SU-DHL-6 (cell line): ENCODE measurements at regions not wholly inside any gene's neighbourhood (a gene's known extent, or its start where the extent isn't known, plus 50 kb on each side); places are given as distances from the start of the nearest gene placed in this dataset.

ENCODE experiments used
- H2AFZ ChIP-seq: fragments of 200-600 bp; sonication (generic); 2 replicates; pipeline ENCODE4 v1.6.1; 2014; ENCODE audit warnings: low read depth, mild to moderate bottlenecking, moderate library complexity, mixed read lengths, antibody characterized with exemption, low read length; ENCODE audit not compliant: severe bottlenecking
- H3F3A ChIP-seq: fragments of 200-600 bp; shearing (Covaris generic); 2 replicates; pipeline ENCODE4 v1.6.0; 2016; ENCODE audit warnings: antibody characterized with exemption, mild to moderate bottlenecking; ENCODE audit not compliant: insufficient read depth
- H3K27ac ChIP-seq: fragments of 200-600 bp; sonication (generic); 2 replicates; pipeline ENCODE4 v1.5.1; 2016; ENCODE audit warnings: low read depth, mild to moderate bottlenecking, low read length, moderate library complexity, mixed read lengths
- H3K27me3 ChIP-seq: fragments of 200-600 bp; sonication (generic), shearing (Covaris generic); 2 replicates; pipeline ENCODE4 v1.6.0; 2014; ENCODE audit warnings: mild to moderate bottlenecking, low read length
- H3K36me3 ChIP-seq: fragments of 200-600 bp; sonication (generic); 2 replicates; pipeline ENCODE4 v1.6.1; 2014; ENCODE audit warnings: mild to moderate bottlenecking, low read length, mixed read lengths
- H3K4me2 ChIP-seq: fragments of 300-600, 200-600 bp; shearing (Covaris generic), sonication (generic); 2 replicates; pipeline ENCODE4 v1.6.0; 2014; ENCODE audit warnings: low read length, low read depth, mild to moderate bottlenecking; ENCODE audit not compliant: poor library complexity, severe bottlenecking
- H3K4me3 ChIP-seq: fragments of 200-600 bp; sonication (generic); 2 replicates; pipeline ENCODE4 v1.5.1; 2014; ENCODE audit warnings: antibody characterized with exemption, low read length, mild to moderate bottlenecking, mixed read lengths; ENCODE audit not compliant: insufficient read depth, poor library complexity, severe bottlenecking
- H3K79me2 ChIP-seq: fragments of 200-600 bp; sonication (generic); 2 replicates; pipeline ENCODE4 v1.6.1; 2014; ENCODE audit warnings: mild to moderate bottlenecking, low read length, moderate library complexity; ENCODE audit not compliant: insufficient read depth
- H3K9ac ChIP-seq: fragments of 200-600 bp; sonication (generic); 2 replicates; pipeline ENCODE4 v1.7.0; 2014; ENCODE audit warnings: mild to moderate bottlenecking, low read length
- H3K9me2 ChIP-seq: fragments of 200-600 bp; sonication (generic); replicated peaks from 2 replicates; pipeline ENCODE4 v1.6.1; 2014; ENCODE audit warnings: low read length; ENCODE audit not compliant: insufficient read depth
- H3K9me3 ChIP-seq: fragments of 200-600 bp; sonication (generic); 2 replicates; pipeline ENCODE4 v1.6.1; 2014; ENCODE audit warnings: low read length, mixed read lengths; ENCODE audit not compliant: insufficient read depth
- H4K20me1 ChIP-seq: fragments of 200-600 bp; sonication (generic); 2 replicates; pipeline ENCODE4 v1.6.1; 2014; ENCODE audit warnings: low read depth, mild to moderate bottlenecking, antibody characterized with exemption, low read length, moderate library complexity, mixed read lengths
- CTCF ChIP-seq: fragments of 200-600 bp; sonication (generic); IDR thresholded peaks from one replicate; pipeline ENCODE4 v1.5.1; 2017; ENCODE audit warnings: antibody characterized with exemption, mild to moderate bottlenecking, low read length, moderate library complexity; ENCODE audit not compliant: insufficient read depth, poor library complexity, severe bottlenecking
- EZH2phosphoT487 ChIP-seq: fragments of 200-600 bp; sonication (generic), shearing (Covaris generic); conservative IDR thresholded peaks from 2 replicates; pipeline ENCODE4 v1.6.1; 2018; ENCODE audit warnings: mild to moderate bottlenecking, antibody characterized with exemption, low read length, moderate library complexity, mixed read lengths

- H3K9me3 ChIP-seq: no peaks in the 10 kb centered on the region
- no peak overlapping the region for H3K9ac ChIP-seq
- H3K4me2 ChIP-seq: no peak overlapping the region
- no peak overlapping the region for H3K4me3 ChIP-seq
- H3K27me3 ChIP-seq: no peaks in the 10 kb centered on the region
- no peaks in the 10 kb centered on the region for H3K36me3 ChIP-seq
- no peaks in the 10 kb centered on the region for H3K9me2 ChIP-seq
- H4K20me1 ChIP-seq: no peaks in the 10 kb centered on the region
- TF ChIP-seq CTCF: no peak
- no peak for TF ChIP-seq EZH2phosphoT487
- no peak overlapping the region for H2AFZ ChIP-seq
- H3K27ac ChIP-seq: no peak overlapping the region
- H3K79me2 ChIP-seq: no peaks in the 10 kb centered on the region
- no peaks in the 10 kb centered on the region for H3F3A ChIP-seq
Observed at GRCh38 chr19:30760014-30760413, 387.8 kb downstream of the ZNF536 start.

- TF ChIP-seq EZH2phosphoT487 (no peak), CTCF (no peak)
- no peak overlapping the region for H2AFZ ChIP-seq
- no peaks in the 10 kb centered on the region for H3K27me3 ChIP-seq
- no peak overlapping the region for H3K4me2 ChIP-seq
- H3K4me3 ChIP-seq: no peak overlapping the region
- no peaks in the 10 kb centered on the region for H3K36me3 ChIP-seq
- H3K79me2 ChIP-seq: no peaks in the 10 kb centered on the region
- H3K9me2 ChIP-seq: no peaks in the 10 kb centered on the region
- no peak overlapping the region for H3K9ac ChIP-seq
- H3K27ac ChIP-seq: no peak overlapping the region
- no peaks in the 10 kb centered on the region for H4K20me1 ChIP-seq
- no peaks in the 10 kb centered on the region for H3K9me3 ChIP-seq
- no peaks in the 10 kb centered on the region for H3F3A ChIP-seq
Observed at GRCh38 chr19:30757837-30758617, 385.8 kb downstream of the ZNF536 start.

- H3K27ac ChIP-seq: no peak overlapping the region
- H2AFZ ChIP-seq: no peak overlapping the region
- H3K4me3 ChIP-seq: no peak overlapping the region
- no peaks in the 10 kb centered on the region for H3K9me3 ChIP-seq
- no peak overlapping the region for H3K9ac ChIP-seq
- TF ChIP-seq EZH2phosphoT487 (no peak), CTCF (no peak)
- H3F3A ChIP-seq: no peaks in the 10 kb centered on the region
- no peak overlapping the region for H3K4me2 ChIP-seq
- no peaks in the 10 kb centered on the region for H3K27me3 ChIP-seq
- H3K79me2 ChIP-seq: no peaks in the 10 kb centered on the region
- no peaks in the 10 kb centered on the region for H4K20me1 ChIP-seq
- H3K36me3 ChIP-seq: no peaks in the 10 kb centered on the region
- H3K9me2 ChIP-seq: no peaks in the 10 kb centered on the region
Observed at GRCh38 chr19:30757104-30757836, 385.1 kb downstream of the ZNF536 start.
